Right ventricle myocardium superior (tissue), 1 donor: ENCODE measurements at regions not wholly inside any gene's neighbourhood (a gene's known extent, or its start where the extent isn't known, plus 50 kb on each side); places are given as distances from the start of the nearest gene placed in this dataset.
A peak's percentile ranks its signal among the peaks of the same experiment; 100 is the strongest.
"Not testable (repeated sequence)": the region's sequence is repeated elsewhere in the genome, so short reads cannot be mapped to it uniquely, and the experiment has no call there.

Source experiments
- ATAC-seq: fragments of 200-7000 bp; cut with Tn5 transposase; one replicate; pipeline ENCODE4 v1.9.1; 2020; ENCODE audit warnings: mild to moderate bottlenecking; ENCODE audit not compliant: poor library complexity
- DNase-seq: peaks from one replicate; pipeline ENCODE4 v3.0.0-alpha.2; 2020
- intact Hi-C: fragments of 100-400 bp; cut with DNase I; formaldehyde crosslinking; loops from one replicate; pipeline ENCODE4 v1.11.2; 2022
- donor health status: DM: no; HTN: yes; CAD: no; lungs with severe emphysema.

DNA sequence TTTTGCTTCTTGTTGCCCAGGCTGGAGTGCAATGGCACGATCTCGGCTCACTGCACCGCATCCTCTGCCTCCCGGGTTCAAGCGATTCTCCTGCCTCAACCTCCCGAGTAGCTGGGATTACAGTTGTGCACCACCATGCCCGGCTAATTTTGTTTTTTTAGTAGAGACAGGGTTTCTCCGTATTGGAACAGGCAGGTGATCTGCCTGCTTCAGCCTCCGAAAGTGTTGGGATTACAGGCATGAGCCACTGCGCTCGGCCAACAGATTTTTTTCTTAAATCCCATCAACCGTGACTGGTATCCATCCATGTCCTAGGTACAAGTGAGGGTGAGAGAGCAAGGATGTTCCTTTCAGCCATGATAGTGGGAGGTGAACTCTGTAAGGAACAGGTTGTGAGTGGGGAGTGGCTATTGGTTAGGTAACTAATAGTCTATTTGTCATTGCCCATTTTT is 103.8 kb upstream of the TPTE start:
- DNase-seq, intact Hi-C loops: not testable (repeated sequence)
- peak; percentile 8 for ATAC-seq

DNA sequence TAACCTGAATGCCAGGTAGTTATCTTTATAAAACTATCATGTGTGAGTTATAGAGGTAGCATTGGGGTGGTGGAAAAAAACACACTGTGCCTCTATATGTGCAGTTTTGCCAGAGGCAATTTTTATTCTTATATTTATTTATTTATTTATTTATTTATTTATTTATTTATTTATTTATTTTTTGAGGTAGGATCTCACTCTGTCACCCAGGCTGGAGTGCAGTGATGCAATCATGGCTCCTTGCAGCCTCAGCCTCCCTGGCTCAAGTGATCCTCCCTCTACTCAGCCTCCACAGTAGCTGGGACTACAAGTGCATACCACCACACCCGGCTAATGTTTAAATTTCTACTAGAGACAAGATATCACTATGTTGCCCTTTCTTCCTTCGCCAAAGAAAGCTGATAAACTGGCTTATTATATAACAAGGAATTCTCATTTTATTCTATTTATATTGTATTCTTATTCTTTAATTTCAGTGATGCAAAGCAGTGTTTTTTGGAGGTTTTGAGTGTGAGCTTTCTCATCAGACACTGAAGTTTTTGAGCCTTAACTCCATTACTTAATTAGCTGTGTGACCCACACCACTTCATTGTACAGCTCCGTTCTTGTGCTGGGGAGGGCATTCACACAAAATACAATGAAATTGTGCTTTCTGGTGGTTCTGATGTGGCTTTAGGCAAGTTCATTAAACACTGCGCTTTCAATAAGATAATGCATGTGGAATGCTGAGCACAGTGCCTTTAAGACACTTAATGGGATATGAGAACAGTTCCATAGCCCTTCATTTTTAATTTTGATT is 102.9 kb upstream of the TPTE start:
- intact Hi-C loops, ATAC-seq, DNase-seq: not testable (repeated sequence)

DNA sequence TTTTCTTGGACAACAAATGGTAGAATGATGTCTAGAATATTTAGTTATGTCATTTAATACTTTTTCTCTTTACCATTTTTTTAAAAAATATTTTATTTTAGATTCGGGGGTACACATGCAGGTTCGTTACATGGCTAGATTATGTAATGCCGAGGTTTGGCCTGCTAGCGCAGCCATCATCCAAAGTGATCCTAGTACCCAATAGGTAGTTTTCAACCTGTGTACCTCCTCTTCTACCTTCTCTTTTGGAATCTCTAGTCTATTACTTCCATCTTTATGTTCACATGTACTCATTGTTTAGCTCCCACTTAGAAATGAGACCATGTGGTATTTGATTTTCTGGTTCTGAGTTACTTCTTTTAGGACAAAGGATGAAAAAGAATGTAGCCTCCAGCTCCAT is 100.2 kb upstream of the TPTE start:
- DNase-seq, intact Hi-C loops, ATAC-seq: not testable (repeated sequence)

DNA sequence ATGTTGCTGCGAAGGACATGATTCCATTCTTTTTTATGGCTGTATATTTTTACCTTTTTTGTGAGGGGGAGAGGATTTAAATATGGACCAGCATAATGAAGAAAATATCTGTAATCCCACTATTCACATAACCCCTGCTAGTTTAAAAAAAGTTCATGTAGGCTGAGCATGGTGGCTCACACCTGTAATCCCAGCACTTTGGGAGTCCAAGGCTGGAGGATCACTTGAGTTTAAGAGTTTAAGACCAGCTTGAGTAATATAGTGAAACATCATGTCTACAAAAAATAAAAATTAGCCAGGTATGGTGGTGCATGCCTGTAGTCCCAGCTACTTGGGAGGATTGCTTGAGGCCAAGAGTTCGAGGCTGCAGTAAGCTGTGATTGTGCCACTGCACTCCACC is 99.8 kb upstream of the TPTE start:
- DNase-seq, ATAC-seq, intact Hi-C loops: not testable (repeated sequence)

DNA sequence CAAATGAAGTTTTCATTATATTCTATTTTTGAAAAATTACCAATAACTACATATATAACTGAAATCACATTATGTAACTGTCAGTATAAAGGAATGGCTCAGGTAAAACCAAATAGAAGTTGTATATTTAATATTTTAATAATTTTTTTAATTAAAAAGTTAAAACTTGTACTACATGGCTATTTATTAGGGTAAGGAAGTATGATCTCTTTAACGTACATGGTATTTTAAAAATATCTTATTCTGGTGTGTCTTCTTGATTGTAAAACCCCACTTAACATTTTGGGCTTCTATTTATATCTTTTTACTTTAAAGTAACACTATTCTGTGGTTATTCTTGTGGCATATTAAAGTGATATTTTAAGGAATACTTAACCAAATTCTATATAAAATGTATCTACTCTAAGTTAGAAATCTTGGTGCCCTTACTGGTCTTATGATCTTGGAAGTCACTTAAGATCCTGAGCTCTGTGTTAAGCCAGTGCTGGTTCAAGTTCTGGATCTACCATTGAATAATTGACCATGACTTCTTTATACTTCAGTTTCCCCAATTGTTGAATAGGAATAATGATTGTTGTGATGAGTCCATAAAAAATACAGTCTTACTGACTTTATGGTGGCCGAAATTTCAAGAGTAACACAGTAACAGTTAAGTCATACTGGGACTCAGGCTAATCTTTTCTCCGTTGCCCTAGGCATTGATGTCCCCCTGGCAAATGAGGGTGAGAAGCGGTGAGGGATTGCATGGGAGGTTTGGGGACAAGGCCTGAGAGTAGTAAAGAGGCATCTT is 97.1 kb upstream of the TPTE start:
- DNase-seq, ATAC-seq, intact Hi-C loops: not testable (repeated sequence)

DNA sequence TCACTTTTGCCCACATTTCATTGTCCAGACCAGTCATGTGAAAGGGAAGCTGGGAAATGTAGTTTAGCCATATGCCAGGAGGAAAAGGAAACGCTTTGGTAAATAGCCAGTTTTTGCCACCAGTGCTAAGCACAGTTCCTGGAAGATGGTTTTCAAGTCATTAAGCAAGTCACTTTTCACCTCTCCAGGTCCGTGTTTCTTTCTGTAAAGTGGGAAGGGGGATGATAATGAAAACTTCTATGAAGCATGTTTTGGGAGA is 96.6 kb upstream of the TPTE start:
- ATAC-seq, intact Hi-C loops, DNase-seq: not testable (repeated sequence)

DNA sequence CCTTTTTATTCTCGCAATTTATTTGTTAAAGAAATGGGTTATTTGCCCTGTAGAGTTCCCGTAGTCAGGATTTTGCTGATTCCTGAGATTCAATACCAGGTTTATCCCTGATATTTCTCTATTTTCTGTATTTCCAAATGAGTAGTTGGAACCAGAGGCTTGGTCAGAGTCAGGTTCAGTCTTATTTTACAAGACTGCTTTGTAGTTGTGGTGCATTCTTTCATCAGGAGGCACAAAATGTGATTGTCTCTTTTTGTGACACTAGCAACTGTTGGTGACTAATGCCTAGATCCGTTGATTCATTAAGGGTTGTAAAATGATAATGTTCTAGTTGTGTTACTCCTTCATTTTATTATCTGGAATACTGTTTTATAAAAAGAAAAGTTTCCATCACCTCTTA is 95.5 kb upstream of the TPTE start:
- intact Hi-C loops, result no loop called here
- DNase-seq, result no peak
- no peak for ATAC-seq

DNA sequence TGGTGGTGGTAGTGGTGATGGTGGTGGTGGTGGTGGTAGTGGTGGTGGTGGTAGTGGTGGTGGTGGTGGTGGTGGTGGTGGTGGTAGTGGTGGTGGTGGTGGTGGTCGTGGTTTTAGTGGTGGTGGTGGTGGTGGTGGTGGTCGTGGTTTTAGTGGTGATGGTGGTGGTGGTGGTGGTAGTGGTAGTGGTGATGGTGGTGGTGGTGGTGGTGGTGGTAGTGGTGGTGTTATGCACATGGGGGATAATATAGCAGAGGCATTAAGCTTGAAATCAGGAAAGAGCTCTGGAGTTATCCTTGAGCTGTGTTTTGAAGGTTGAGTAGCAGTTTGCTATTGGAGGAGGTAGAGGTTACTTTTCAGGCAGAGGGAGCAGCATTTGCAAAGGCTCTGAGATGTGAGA is 94.6 kb upstream of the TPTE start:
- intact Hi-C loops, ATAC-seq, DNase-seq: not testable (repeated sequence)

DNA sequence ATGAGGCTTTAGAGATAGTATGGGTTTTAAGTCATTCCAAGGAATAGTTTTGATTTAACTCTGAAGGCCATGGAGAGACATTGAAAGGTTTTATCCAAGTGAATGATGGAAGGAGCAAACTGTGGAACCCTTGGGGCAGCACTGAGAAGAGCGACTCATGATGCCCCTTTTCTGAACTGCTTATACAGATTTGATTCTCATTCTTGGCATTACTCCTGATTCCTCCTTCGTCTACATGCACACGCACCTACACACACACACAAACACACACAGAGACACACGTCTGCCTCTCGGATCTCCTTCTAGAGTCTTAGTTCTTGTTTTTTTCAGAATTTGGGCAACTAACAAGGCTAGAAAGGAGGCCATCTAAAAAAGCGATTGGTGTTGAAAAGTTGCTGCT is 94.1 kb upstream of the TPTE start:
- ATAC-seq, DNase-seq, intact Hi-C loops: not testable (repeated sequence)

DNA sequence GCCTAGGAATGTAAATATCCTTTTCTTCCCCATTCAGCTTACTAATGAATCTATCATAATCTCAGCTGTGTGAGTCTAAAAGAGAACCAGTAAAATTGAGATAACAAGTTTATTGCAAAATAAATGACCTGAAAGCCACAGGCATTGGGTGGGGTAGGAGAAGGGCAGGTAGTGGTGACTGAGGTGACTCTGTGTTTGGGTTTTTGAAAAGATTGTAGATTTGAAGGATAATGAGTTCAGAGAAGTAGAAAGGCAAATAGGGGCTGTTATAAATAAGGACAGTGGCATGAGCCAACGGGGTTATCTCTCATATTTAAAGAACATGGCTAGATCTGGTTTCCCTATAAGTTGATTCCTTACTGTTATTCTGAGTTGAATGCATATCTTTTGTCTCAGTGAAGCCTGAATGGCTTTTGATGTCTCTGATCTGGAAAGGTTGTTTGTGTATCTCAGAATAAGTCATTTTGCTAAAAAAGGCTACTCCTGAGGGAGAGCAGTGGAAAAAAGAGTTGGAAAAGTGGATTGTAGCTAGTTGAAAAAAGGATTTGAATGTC is 92.3 kb upstream of the TPTE start:
- DNase-seq, intact Hi-C loops, ATAC-seq: not testable (repeated sequence)

DNA sequence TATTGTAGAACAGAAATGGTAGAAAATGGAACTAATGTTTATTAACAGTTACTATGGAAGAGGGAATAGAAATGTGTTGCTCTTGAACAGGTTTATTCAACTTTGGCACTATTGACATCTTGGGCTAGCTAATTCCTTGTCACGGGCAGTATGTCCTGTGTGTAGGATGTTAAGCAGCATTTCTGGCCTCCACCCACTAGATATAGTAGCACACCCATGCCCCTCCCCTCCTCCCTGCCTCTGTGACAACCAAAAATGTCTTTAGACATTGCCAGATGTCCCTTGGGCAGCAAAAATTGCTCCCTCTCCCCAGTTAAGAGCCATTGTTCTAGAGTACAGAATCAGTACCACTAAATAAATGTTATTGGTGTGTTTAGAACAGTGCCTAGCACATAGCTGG is 91.4 kb upstream of the TPTE start:
- intact Hi-C loops, result no loop called here
- ATAC-seq (peak; percentile 4), DNase-seq (no peak)

DNA sequence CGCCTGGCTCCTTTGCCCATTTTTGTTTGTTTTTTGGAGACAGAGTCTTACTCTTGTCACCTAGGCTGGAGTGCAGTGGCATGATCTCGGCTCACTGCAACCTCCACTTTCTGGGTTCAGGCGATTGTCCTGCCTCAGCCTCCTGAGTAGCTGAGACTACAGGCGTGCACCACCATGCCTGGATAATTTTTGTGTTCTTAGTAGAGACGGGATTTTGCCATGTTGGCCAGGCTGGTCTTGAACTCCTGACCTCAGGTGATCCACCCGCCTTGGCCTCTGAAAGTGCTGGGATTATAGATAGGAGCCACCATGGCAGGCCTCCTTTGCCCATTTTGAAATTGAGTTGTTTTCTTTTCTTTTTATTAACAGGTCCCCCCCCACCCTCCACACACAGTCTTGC is 89.4 kb upstream of the TPTE start:
- ATAC-seq, DNase-seq, intact Hi-C loops: not testable (repeated sequence)

DNA sequence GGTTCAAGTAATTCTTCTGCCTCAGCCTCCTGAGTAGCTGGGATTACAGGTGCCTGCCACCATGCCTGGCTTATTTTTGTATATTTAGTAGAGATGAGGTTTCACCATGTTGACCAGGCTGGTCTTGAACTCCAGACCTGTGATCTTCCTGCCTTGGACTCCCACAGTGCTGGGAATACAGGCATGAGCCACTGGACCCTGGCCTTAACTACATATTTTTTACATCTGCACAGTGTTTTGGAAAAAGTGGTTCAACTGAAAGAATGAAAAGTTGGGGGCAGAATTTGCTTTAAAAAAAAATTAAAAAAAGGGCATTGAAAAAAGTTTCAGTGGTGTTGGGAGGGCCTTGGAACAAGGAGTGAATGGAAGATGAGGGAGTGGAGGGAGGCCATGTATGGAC is 88.9 kb upstream of the TPTE start:
- DNase-seq, intact Hi-C loops, ATAC-seq: not testable (repeated sequence)

DNA sequence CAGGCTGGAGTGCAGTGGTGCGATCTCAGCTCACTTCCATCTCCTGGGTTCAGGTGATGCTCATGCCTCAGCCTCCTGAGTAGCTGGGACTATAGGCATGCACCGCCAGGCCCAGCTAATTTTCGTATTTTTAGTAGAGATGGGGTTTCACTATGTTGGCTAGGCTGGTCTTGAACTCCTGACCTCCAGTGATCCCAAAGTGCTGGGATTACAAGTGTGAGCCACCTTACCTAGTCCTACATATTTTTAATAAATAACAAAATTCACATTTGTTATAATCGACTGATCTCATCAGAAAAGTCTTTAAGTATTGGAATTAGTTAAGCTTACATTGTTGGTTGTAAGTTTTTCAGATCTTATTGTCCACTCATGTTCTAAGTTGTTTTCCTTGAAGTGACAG is 83.4 kb upstream of the TPTE start:
- ATAC-seq, intact Hi-C loops: not testable (repeated sequence)

DNA sequence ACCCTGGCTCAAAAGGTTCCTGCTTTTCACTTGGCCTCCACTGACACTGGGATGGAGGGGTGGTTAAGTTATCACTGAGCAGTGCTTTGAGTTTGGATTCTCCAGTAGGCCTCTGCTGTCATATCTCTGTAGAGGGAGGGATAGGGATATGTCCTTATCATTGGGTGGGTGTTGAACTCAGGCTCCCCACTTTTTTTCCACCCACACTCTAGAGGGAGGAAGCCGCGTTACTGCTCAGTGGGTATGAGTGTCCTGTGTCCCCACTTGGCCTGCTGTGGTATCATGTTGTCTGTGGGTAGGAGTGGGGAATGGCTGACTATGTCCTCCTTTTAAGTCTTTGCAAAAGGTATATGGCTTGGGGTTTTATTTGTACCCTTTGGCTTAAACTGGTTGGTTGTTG is 80.7 kb upstream of the TPTE start:
- intact Hi-C loops, DNase-seq: not testable (repeated sequence)
- ATAC-seq, result peak; percentile 22

More for the DNA sequence above, 83.4 kb upstream of the TPTE start:
- not testable (repeated sequence) for DNase-seq

DNA sequence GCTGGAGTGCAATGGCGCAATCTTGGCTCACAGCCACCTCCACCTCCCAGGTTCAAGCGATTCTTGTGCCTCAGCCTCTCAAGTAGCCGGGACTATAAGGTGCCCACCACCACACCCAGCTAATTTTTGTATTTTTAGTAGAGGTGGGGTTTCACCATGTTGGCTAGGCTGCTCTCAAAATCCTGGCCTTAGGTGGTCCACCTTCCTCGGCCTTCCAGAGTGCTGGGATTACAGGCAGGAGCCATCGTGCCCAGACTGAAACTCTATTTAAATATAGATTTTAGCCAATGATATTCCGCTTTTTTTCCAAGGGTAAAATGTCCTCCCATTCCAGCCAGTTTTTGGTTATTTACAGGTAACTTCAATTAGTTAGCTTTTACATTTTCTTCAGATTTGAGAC is 79.4 kb upstream of the TPTE start:
- intact Hi-C loops, ATAC-seq, DNase-seq: not testable (repeated sequence)

DNA sequence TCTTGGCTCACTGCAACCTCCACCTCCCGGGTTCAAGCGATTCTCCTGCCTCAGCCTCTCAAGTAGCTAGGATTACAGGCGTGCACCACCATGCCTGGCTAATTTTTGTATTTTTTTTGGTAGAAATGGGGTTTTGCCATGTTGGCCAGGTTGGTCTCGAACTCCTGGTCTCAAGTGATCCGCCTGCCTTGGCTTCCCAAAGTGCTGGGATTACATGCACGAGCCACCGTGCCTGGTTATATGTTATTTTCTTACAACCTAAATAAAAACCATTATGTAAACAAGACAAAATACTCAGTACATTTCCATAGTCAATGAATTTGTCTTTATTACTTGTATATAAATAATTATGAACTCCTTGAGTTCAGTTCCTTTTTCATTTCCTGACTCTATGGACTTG is 75.7 kb upstream of the TPTE start:
- DNase-seq, intact Hi-C loops, ATAC-seq: not testable (repeated sequence)

DNA sequence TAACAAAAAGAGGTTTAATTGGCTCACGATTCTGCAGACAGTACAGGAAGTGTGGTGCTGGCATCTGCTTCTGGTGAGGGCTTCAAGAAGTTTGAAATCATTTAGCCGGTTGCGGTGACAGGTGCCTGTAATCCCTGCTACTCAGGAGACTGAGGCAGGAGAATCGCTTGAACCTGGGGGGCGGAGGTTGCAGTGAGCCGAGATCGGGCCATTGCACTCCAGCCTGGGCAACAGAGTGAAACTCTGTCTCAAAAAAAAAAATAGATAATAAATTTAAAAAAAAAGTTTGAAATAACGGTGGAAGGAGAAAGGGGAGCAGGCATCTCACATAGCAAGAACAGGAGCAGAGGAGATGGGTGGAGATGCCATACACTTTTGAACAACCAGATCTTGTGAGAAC is 71.9 kb upstream of the TPTE start:
- DNase-seq, intact Hi-C loops, ATAC-seq: not testable (repeated sequence)

DNA sequence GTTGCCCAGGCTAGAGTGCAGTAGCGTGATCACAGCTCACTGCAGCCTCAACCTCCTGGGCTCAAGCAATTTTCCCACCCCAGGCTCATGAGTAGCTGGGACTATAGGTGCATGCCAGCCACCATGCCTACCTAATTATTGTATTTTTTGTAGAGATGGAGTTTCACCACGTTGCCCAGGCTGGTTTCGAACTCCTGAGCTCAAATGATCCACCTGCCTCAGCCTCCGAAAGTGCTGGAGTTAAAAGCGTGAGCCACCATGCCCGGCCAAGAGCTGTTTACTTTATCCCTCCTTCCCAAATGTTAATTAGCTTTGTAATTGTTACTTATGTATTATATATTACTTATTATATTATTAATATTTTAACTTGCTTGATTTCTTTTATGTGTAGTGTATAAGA is 70.1 kb upstream of the TPTE start:
- DNase-seq, intact Hi-C loops: not testable (repeated sequence)

More for the DNA sequence above, 70.1 kb upstream of the TPTE start:
- ATAC-seq, result not testable (repeated sequence)
